ENCODE measurements at regions not wholly inside any gene's neighbourhood (a gene's known extent, or its start where the extent isn't known, plus 50 kb on each side); places are given as distances from the start of the nearest gene placed in this dataset.
"Not testable (repeated sequence)": the region's sequence is repeated elsewhere in the genome, so short reads cannot be mapped to it uniquely, and the experiment has no call there.

GRCh38 chr17:16866436-16866835, 105.5 kb downstream of the TNFRSF13B start:
- TF ChIP-seq CTCF (IDR thresholded peaks at IDR 0.05), result no peak
- no peak for ATAC-seq (ENCODE audit: low FRiP score)
- DNase-seq (ENCODE audit: low spot score), result no peak

GRCh38 chr17:16865704-16866103, 106.2 kb downstream of the TNFRSF13B start:
- ATAC-seq (ENCODE audit: low FRiP score); DNase-seq (ENCODE audit: low spot score): not testable (repeated sequence)

GRCh38 chr17:16865077-16865613, 106.8 kb downstream of the TNFRSF13B start:
- peak; percentile 95 for ATAC-seq (ENCODE audit: low FRiP score)
- DNase-seq (ENCODE audit: low spot score), result not testable (repeated sequence)

GRCh38 chr17:16864462-16865076, 107.3 kb downstream of the TNFRSF13B start:
- not testable (repeated sequence) for DNase-seq (ENCODE audit: low spot score)
- ATAC-seq (ENCODE audit: low FRiP score), result peak; percentile 8

GRCh38 chr17:16861152-16861551, 110.8 kb downstream of the TNFRSF13B start:
- ATAC-seq (ENCODE audit: low FRiP score), result peak; percentile 46
- not testable (repeated sequence) for DNase-seq (ENCODE audit: low spot score)

GRCh38 chr17:16860467-16860866, 111.5 kb downstream of the TNFRSF13B start:
- not testable (repeated sequence) for ATAC-seq (ENCODE audit: low FRiP score); DNase-seq (ENCODE audit: low spot score)

GRCh38 chr17:16859515-16859914, 112.4 kb downstream of the TNFRSF13B start:
- DNase-seq (ENCODE audit: low spot score); ATAC-seq (ENCODE audit: low FRiP score): not testable (repeated sequence)

- DNase-seq (ENCODE audit: low spot score); ATAC-seq (ENCODE audit: low FRiP score): not testable (repeated sequence)
Observed at GRCh38 chr17:16857746-16858145, 114.2 kb downstream of the TNFRSF13B start.

GRCh38 chr17:16856846-16857245, 115.1 kb downstream of the TNFRSF13B start:
- ATAC-seq (ENCODE audit: low FRiP score); DNase-seq (ENCODE audit: low spot score): not testable (repeated sequence)

- not testable (repeated sequence) for DNase-seq (ENCODE audit: low spot score); ATAC-seq (ENCODE audit: low FRiP score)
Observed at GRCh38 chr17:16856171-16856570, 115.7 kb downstream of the TNFRSF13B start.

GRCh38 chr17:16854636-16855035, 117.3 kb downstream of the TNFRSF13B start:
- not testable (repeated sequence) for ATAC-seq (ENCODE audit: low FRiP score); DNase-seq (ENCODE audit: low spot score)

GRCh38 chr17:16853661-16854320, 118.1 kb downstream of the TNFRSF13B start:
- DNase-seq (ENCODE audit: low spot score) (no peak), ATAC-seq (ENCODE audit: low FRiP score) (no peak)
- TF ChIP-seq CTCF (IDR thresholded peaks at IDR 0.05), result no peak

- not testable (repeated sequence) for DNase-seq (ENCODE audit: low spot score); ATAC-seq (ENCODE audit: low FRiP score)
Observed at GRCh38 chr17:16849861-16850260, 122.1 kb downstream of the TNFRSF13B start.

- not testable (repeated sequence) for ATAC-seq (ENCODE audit: low FRiP score); DNase-seq (ENCODE audit: low spot score)
Observed at GRCh38 chr17:16848997-16849396, 122.9 kb downstream of the TNFRSF13B start.

- not testable (repeated sequence) for ATAC-seq (ENCODE audit: low FRiP score); DNase-seq (ENCODE audit: low spot score)
Observed at GRCh38 chr17:16845098-16845497, 126.8 kb downstream of the TNFRSF13B start.

- DNase-seq (ENCODE audit: low spot score); ATAC-seq (ENCODE audit: low FRiP score): not testable (repeated sequence)
Observed at GRCh38 chr17:16844669-16845068, 127.2 kb downstream of the TNFRSF13B start.

GRCh38 chr17:16843511-16843910, 128.4 kb downstream of the TNFRSF13B start:
- DNase-seq (ENCODE audit: low spot score); ATAC-seq (ENCODE audit: low FRiP score): not testable (repeated sequence)
